Endodermal cell (in vitro differentiated cells): ENCODE measurements at regions not wholly inside any gene's neighbourhood (a gene's known extent, or its start where the extent isn't known, plus 50 kb on each side); places are given as distances from the start of the nearest gene placed in this dataset.

ENCODE experiments used
- DNase-seq: peaks from one replicate; pipeline ENCODE4 v3.0.0-alpha.2; 2017
- H3K27ac ChIP-seq: 2 replicates; pipeline ENCODE4 v1.5.1; 2013; ENCODE audit warnings: mild to moderate bottlenecking, low read depth, low read length, moderate library complexity
- H3K27me3 ChIP-seq: 2 replicates; pipeline ENCODE4 v1.6.1; 2013; ENCODE audit warnings: mild to moderate bottlenecking, low read length, moderate library complexity; ENCODE audit not compliant: insufficient read depth, control insufficient read depth, poor library complexity, severe bottlenecking
- H3K36me3 ChIP-seq: 2 replicates; pipeline ENCODE4 v1.7.0; 2013; ENCODE audit warnings: mild to moderate bottlenecking, low read length, moderate library complexity; ENCODE audit not compliant: control insufficient read depth, insufficient read depth
- H3K4me1 ChIP-seq: one replicate; pipeline ENCODE4 v1.7.0; 2013; ENCODE audit warnings: low read length; ENCODE audit not compliant: control insufficient read depth, insufficient read depth
- H3K4me3 ChIP-seq: 2 replicates; pipeline ENCODE4 v1.5.1; 2013; ENCODE audit warnings: mild to moderate bottlenecking, low read length, moderate library complexity
- H3K9ac ChIP-seq: 2 replicates; pipeline ENCODE4 v1.6.1; 2013; ENCODE audit warnings: mild to moderate bottlenecking, low read length, moderate library complexity; ENCODE audit not compliant: poor library complexity, severe bottlenecking; ENCODE audit errors: extremely low read depth
- H3K9me3 ChIP-seq: 2 replicates; pipeline ENCODE4 v1.6.1; 2013; ENCODE audit warnings: mild to moderate bottlenecking, low read length, moderate library complexity; ENCODE audit not compliant: control insufficient read depth
- H3K27ac Mint-ChIP-seq: 2 replicates; pipeline ENCODE4 v1.8.0; 2020; ENCODE audit warnings: mixed read lengths
- H3K27me3 Mint-ChIP-seq: 2 replicates; pipeline ENCODE4 v1.8.0; 2021; ENCODE audit warnings: mild to moderate bottlenecking, mixed read lengths; ENCODE audit not compliant: insufficient read depth
- H3K36me3 Mint-ChIP-seq: 2 replicates; pipeline ENCODE4 v1.8.0; 2020; ENCODE audit warnings: low read depth, mixed read lengths
- H3K4me1 Mint-ChIP-seq: 2 replicates; pipeline ENCODE4 v1.8.0; 2020; ENCODE audit warnings: mixed read lengths
- H3K4me3 Mint-ChIP-seq: 2 replicates; pipeline ENCODE4 v1.8.0; 2020; ENCODE audit warnings: mild to moderate bottlenecking, moderate library complexity, mixed read lengths
- H3K9me3 Mint-ChIP-seq: 2 replicates; pipeline ENCODE4 v1.8.0; 2020; ENCODE audit warnings: mild to moderate bottlenecking, mixed read lengths
- WGBS, 2 experiments: methylation state at CpG; one replicate each; pipeline versions ENCODE4 v1.1.5 to v1.1.7; 2013; ENCODE audit warnings: missing lambda C conversion rate in 2 of 2, mixed read lengths in 1 of 2; ENCODE audit not compliant: insufficient coverage in 1 of 2, insufficient read length in 1 of 2; 5-methylcytosine and 5-hydroxymethylcytosine counted together
- TF ChIP-seq, protein P1 (sequence below): fragments of 200-600 bp; sonication (generic); conservative IDR thresholded peaks from 2 replicates; pipeline ENCODE4 v1.5.0; 2021; ENCODE audit warnings: antibody characterized with exemption, mild to moderate bottlenecking

DNA sequence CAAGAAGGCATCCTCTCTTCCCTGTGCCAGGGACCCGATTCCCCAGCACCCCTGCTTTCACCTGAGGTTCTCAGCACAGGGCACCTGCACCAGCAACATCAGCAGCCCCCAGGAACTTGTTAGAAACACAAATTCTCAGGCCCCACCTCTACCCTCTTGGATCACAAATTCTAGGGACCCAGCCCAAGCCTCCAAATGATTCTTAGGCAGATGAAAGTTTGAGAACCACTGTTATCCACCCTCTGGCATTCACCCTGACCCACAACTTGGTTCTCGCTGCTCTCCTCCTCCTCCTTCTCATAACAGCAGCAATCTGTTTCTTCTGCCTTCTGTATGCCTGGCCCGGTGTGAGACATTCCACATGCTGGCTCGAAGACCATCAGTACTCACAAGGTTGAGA, 60.3 kb upstream of the HIVEP3 start:
- WGBS, 2 experiments = 86 to 88% methylated on average over 4 of the region's 4 CpGs

DNA sequence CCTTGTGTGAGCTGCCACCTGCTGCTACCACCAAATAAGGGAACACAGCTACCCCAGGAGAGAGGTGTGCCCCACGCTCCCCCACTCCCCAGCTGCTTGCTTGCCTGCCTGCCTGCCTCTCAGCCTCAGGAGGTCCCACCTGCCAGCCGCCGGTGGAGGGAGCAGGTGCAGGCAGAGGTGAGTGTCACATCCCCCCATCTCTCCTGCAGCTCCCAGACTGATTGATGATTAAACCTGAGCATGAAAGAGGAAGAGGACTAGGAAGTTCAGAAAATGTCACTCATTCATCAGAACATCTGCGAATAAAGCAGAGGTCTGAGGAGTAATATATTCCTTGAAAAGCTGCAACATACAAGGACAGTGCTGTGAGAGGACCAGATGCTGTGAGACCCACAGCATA, 58.6 kb upstream of the HIVEP3 start:
- no peaks in the 10 kb centered on the region for H3K4me1 ChIP-seq
- WGBS, 2 experiments = 78 to 100% methylated on average over 1 to 4 of the region's 4 CpGs
- no peak overlapping the region for H3K4me3 Mint-ChIP-seq
- H3K9me3 ChIP-seq = no peaks in the 10 kb centered on the region
- no peak for DNase-seq
- H3K9ac ChIP-seq = no peak overlapping the region
- no peak overlapping the region for H3K4me3 ChIP-seq
- H3K27me3 Mint-ChIP-seq = no peaks in the 10 kb centered on the region
- no peaks in the 10 kb centered on the region for H3K9me3 Mint-ChIP-seq
- no peak overlapping the region for H3K27ac ChIP-seq
- H3K27ac Mint-ChIP-seq = no peak overlapping the region
- H3K4me1 Mint-ChIP-seq = peaks cover 5% of the 10 kb centered on the region
- TF ChIP-seq, protein P1, sequence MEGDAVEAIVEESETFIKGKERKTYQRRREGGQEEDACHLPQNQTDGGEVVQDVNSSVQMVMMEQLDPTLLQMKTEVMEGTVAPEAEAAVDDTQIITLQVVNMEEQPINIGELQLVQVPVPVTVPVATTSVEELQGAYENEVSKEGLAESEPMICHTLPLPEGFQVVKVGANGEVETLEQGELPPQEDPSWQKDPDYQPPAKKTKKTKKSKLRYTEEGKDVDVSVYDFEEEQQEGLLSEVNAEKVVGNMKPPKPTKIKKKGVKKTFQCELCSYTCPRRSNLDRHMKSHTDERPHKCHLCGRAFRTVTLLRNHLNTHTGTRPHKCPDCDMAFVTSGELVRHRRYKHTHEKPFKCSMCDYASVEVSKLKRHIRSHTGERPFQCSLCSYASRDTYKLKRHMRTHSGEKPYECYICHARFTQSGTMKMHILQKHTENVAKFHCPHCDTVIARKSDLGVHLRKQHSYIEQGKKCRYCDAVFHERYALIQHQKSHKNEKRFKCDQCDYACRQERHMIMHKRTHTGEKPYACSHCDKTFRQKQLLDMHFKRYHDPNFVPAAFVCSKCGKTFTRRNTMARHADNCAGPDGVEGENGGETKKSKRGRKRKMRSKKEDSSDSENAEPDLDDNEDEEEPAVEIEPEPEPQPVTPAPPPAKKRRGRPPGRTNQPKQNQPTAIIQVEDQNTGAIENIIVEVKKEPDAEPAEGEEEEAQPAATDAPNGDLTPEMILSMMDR = no peak
- no peaks in the 10 kb centered on the region for H3K27me3 ChIP-seq
- no peaks in the 10 kb centered on the region for H3K36me3 ChIP-seq
- H3K36me3 Mint-ChIP-seq = no peaks in the 10 kb centered on the region

More for the DNA sequence above, 60.3 kb upstream of the HIVEP3 start:
- Mint-ChIP-seq H3K27ac (no peak overlapping the region), H3K4me1 (peaks cover 5% of the 10 kb centered on the region), H3K36me3 (no peaks in the 10 kb centered on the region), H3K9me3 (no peaks in the 10 kb centered on the region), H3K27me3 (no peaks in the 10 kb centered on the region), H3K4me3 (no peak overlapping the region)
- H3K27ac ChIP-seq = no peak overlapping the region
- H3K4me1 ChIP-seq = no peaks in the 10 kb centered on the region
- no peak for DNase-seq
- no peak overlapping the region for H3K9ac ChIP-seq
- no peaks in the 10 kb centered on the region for H3K27me3 ChIP-seq
- H3K36me3 ChIP-seq = no peaks in the 10 kb centered on the region
- H3K9me3 ChIP-seq = no peaks in the 10 kb centered on the region
- TF ChIP-seq, protein P1 = no peak
- H3K4me3 ChIP-seq = no peak overlapping the region

DNA sequence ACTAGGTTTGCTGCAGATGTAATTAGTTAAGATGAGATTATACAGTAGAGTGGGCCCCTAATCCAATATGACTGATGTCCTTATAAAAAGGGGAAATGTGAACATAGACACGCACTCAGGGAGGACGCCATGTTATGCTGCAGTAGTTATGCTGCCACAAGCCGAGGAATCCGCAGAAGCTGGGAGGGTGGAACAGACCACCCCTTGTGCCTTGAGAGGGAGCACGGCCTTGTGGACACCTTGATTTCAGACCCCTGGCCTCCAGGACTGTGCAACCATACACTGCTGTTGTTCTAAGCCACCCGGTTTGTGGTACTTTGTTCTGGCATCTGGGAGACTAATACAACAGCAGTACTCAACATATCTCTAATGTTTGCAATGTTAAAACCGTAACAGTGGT, 57.9 kb upstream of the HIVEP3 start:
- Mint-ChIP-seq H3K9me3 (no peaks in the 10 kb centered on the region), H3K27me3 (no peaks in the 10 kb centered on the region), H3K4me3 (no peak overlapping the region), H3K36me3 (no peaks in the 10 kb centered on the region), H3K27ac (no peak overlapping the region), H3K4me1 (peaks cover 5% of the 10 kb centered on the region)
- TF ChIP-seq, protein P1 = no peak
- H3K27me3 ChIP-seq = no peaks in the 10 kb centered on the region
- DNase-seq = no peak
- H3K9ac ChIP-seq = no peak overlapping the region
- 89 to 91% methylated on average over 4 to 7 of the region's 7 CpGs for WGBS, 2 experiments
- no peaks in the 10 kb centered on the region for H3K9me3 ChIP-seq
- no peak overlapping the region for H3K4me3 ChIP-seq
- no peaks in the 10 kb centered on the region for H3K4me1 ChIP-seq
- no peaks in the 10 kb centered on the region for H3K36me3 ChIP-seq
- H3K27ac ChIP-seq = no peak overlapping the region
